Breast epithelium (tissue), 4 donors: ENCODE measurements at regions not wholly inside any gene's neighbourhood (a gene's known extent, or its start where the extent isn't known, plus 50 kb on each side); places are given as distances from the start of the nearest gene placed in this dataset.

Source experiments
- DNase-seq, 2 donors: peaks; one replicate each; pipeline ENCODE4 v3.0.0-alpha.2; 2019; ENCODE audit warnings: low spot score in 2 of 2
- H3K27ac ChIP-seq, 2 donors: fragments of 200-600 bp; sonication (generic) in 1 of 2; one replicate each; pipeline ENCODE4 v1.5.1; 2016 to 2019; ENCODE audit warnings: mild to moderate bottlenecking in 1 of 2
- H3K27me3 ChIP-seq, 2 donors: fragments of 200-600 bp; sonication (generic) in 1 of 2; one replicate each; pipeline versions ENCODE4 v1.5.1 to v1.6.0; 2017 to 2019; ENCODE audit warnings: control low read depth in 1 of 2, mild to moderate bottlenecking in 1 of 2
- H3K36me3 ChIP-seq: fragments of 200-600 bp; one replicate; pipeline ENCODE4 v1.5.1; 2019
- H3K4me1 ChIP-seq, 2 donors: fragments of 200-600 bp; sonication (generic); one replicate each; pipeline ENCODE4 v1.5.1; 2016 to 2019; ENCODE audit warnings: control low read depth in 1 of 2
- H3K4me3 ChIP-seq, 3 donors: fragments of 200-600 bp; sonication (generic); 1 replicate in 2 of 3; 2 replicates in 1 of 3; pipeline ENCODE4 v1.5.1; 2016 to 2019; ENCODE audit warnings: mild to moderate bottlenecking in 3 of 3, moderate library complexity in 2 of 3
- H3K9me3 ChIP-seq, 2 donors: fragments of 200-600 bp; sonication (generic) in 1 of 2; one replicate each; pipeline ENCODE4 v1.5.1; 2016 to 2019; ENCODE audit warnings: control low read depth in 1 of 2
- POLR2A ChIP-seq: fragments of 450-650 bp; IDR thresholded peaks from one replicate; pipeline ENCODE4 v1.6.1; 2016; ENCODE audit warnings: antibody characterized with exemption, mild to moderate bottlenecking, moderate library complexity
- POLR2AphosphoS5 ChIP-seq, 3 donors: sonication (generic); formaldehyde crosslinking; IDR thresholded peaks; one replicate each; pipeline ENCODE4 v1.6.1; 2017; ENCODE audit warnings: antibody characterized with exemption in 3 of 3
- intact Hi-C: fragments of 100-400 bp; cut with DNase I; formaldehyde crosslinking; loops from one replicate; pipeline ENCODE4 v1.15.1; 2023; ENCODE audit warnings: low total_unique reads
- TF ChIP-seq, protein P1 (sequence below), 3 donors: fragments of 450-650 bp; IDR thresholded peaks; one replicate each; pipeline ENCODE4 v1.5.1; 2016 to 2017; ENCODE audit warnings: antibody characterized with exemption in 3 of 3, mild to moderate bottlenecking in 3 of 3, moderate library complexity in 3 of 3

DNA sequence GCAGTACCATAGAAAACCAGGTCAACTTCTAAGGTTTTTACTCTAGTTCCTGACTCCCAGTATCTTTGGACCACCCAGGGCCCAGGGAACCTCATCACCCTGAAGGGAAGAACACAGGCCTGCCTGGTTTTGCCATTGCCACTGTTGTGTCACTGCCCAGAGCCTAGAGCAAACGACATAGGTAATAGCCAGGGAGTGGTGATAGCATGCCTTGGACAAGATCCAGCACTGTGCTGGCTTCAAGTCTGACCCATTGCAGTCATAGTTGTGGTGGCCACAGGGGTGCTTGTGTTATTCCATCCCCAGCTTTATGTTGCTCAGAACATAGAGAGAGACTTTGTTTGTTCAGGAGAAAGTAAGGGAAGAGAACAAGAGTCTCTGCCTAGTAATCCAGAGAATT lies 2310.2 kb downstream of the LRRC4C start:
- H3K4me1 ChIP-seq: no peaks in the 10 kb centered on the region
- no peaks in the 10 kb centered on the region for H3K36me3 ChIP-seq
- intact Hi-C loops: no loop called here
- no peak for DNase-seq
- H3K4me3 ChIP-seq: no peak overlapping the region
- no peak overlapping the region for H3K27ac ChIP-seq
- H3K9me3 ChIP-seq: no peaks in the 10 kb centered on the region
- no peaks in the 10 kb centered on the region for H3K27me3 ChIP-seq
- TF ChIP-seq POLR2A (no peak), POLR2AphosphoS5 (IDR thresholded peaks at IDR 0.05) (no peak)
- TF ChIP-seq, protein P1, sequence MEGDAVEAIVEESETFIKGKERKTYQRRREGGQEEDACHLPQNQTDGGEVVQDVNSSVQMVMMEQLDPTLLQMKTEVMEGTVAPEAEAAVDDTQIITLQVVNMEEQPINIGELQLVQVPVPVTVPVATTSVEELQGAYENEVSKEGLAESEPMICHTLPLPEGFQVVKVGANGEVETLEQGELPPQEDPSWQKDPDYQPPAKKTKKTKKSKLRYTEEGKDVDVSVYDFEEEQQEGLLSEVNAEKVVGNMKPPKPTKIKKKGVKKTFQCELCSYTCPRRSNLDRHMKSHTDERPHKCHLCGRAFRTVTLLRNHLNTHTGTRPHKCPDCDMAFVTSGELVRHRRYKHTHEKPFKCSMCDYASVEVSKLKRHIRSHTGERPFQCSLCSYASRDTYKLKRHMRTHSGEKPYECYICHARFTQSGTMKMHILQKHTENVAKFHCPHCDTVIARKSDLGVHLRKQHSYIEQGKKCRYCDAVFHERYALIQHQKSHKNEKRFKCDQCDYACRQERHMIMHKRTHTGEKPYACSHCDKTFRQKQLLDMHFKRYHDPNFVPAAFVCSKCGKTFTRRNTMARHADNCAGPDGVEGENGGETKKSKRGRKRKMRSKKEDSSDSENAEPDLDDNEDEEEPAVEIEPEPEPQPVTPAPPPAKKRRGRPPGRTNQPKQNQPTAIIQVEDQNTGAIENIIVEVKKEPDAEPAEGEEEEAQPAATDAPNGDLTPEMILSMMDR (IDR thresholded peaks at IDR 0.05): no peak

DNA sequence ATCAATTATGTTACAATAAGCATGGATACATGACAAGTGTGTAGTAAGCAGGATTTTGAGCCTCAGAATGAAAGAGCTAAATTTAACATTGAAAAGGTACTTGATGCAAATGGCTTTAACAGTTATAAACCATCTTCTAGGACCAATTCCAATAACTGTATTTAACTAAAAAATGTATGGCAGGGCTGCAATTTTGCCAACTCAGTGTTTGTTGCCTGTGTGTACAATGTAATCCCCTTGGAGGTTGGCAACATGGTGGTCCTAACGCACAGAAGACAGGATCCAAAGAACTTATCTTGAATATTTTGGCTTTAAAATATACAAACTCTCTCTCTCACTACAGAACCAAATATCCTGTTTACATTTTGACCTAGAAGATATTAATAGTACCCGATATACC lies 2314.1 kb downstream of the LRRC4C start:
- Histone ChIP-seq H3K9me3 (no peaks in the 10 kb centered on the region), H3K27ac (no peak overlapping the region), H3K36me3 (no peaks in the 10 kb centered on the region), H3K4me3 (no peak overlapping the region), H3K27me3 (no peaks in the 10 kb centered on the region), H3K4me1 (no peaks in the 10 kb centered on the region)
- DNase-seq: no peak
- intact Hi-C loops: no loop called here
- no peak for TF ChIP-seq POLR2AphosphoS5 (IDR thresholded peaks at IDR 0.05)
- TF ChIP-seq POLR2A: no peak

DNA sequence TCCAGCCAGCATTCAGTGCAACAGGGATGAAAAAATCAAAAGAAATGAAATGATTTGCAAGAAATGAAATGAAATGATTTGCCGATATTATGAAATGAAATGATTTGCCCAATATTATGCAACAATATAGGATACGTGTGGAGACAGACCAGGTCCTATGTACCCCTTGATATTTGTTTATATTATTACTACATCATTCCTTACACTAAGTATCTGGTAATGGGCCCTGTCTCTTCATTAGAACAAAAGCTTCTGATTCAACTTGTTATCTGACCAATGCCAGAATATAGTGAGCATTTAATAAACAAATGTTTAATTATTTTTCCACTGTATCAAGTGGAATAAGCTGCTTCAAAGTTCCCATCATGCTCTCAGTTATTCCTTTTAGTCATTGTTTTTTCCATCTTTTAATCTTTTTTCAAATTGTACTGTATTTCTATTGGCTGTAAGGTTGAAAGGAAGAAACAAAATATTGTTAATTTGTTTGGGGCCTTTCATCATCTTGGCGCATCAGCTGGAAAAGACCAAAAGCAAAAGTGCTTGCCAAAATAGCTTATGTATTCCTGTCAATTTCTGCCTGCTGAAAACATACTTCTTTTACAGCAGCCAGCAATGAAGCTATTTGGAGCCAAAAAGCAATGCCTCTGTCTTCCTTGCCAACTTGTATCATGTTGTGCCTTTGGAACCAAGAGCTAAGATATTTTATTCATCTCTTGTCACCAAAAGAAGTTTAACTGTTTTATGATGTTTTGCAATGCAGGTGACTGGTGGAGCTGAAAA lies 2314.9 kb downstream of the LRRC4C start:
- Histone ChIP-seq H3K27me3 (no peaks in the 10 kb centered on the region), H3K4me1 (no peaks in the 10 kb centered on the region), H3K9me3 (no peaks in the 10 kb centered on the region), H3K27ac (no peak overlapping the region), H3K4me3 (no peak overlapping the region), H3K36me3 (no peaks in the 10 kb centered on the region)
- intact Hi-C loops: no loop called here
- TF ChIP-seq POLR2AphosphoS5 (IDR thresholded peaks at IDR 0.05) (no peak), POLR2A (no peak)
- TF ChIP-seq, protein P1 (IDR thresholded peaks at IDR 0.05): no peak
- no peak for DNase-seq

DNA sequence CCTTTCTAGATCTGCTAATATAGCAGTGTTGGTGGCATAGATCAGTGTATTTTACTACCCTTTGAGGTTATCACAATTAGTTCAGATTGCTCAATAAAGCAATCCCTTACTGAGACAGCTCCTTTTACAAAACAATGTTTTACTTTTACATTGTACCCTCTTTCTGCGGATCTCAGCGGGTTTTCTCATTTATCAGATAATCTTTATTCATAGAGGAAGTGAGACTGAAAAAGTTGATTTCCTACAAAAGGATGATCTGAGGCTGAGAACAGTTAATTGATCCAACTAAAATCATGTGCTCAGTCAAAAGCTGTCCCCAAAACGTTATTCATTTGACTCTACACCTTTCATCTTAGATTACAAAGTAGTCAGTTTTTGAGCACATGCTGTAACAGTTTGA lies 2319.9 kb downstream of the LRRC4C start:
- H3K4me1 ChIP-seq: no peaks in the 10 kb centered on the region
- no peak overlapping the region for H3K4me3 ChIP-seq
- no peaks in the 10 kb centered on the region for H3K9me3 ChIP-seq
- H3K36me3 ChIP-seq: no peaks in the 10 kb centered on the region
- DNase-seq: no peak
- H3K27me3 ChIP-seq: no peaks in the 10 kb centered on the region
- no peak for TF ChIP-seq POLR2AphosphoS5 (IDR thresholded peaks at IDR 0.05)
- TF ChIP-seq POLR2A: no peak
- TF ChIP-seq, protein P1 (IDR thresholded peaks at IDR 0.05): no peak
- no peak overlapping the region for H3K27ac ChIP-seq
- intact Hi-C loops: loop anchor here (5.0 kb wide), 1 partner anchor 1728 kb away; no protein-coding TSS in a partner anchor

DNA sequence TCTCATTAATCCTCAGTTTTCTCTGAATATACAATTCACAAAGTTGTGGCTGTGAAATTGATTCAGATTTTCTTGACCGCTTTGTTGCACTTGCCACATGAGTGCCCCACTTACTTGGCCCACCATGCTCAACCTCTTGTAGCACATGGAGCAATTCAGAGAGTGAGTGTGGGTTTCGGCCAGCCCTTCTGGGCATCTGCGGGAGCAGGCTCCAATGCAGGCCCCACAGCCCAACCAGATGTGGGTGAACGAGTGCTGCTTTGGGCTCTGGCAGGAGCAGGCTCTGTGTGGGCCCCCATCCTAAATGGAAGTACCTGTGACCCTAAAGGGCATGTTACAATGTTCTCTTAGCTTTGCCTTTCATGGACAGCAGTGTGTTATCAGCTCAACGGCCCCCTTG lies 2338.6 kb downstream of the LRRC4C start:
- no peaks in the 10 kb centered on the region for H3K9me3 ChIP-seq
- TF ChIP-seq POLR2A: no peak
- TF ChIP-seq, protein P1 (IDR thresholded peaks at IDR 0.05): no peak
- TF ChIP-seq POLR2AphosphoS5 (IDR thresholded peaks at IDR 0.05): no peak
- no peaks in the 10 kb centered on the region for H3K27me3 ChIP-seq
- intact Hi-C loops: no loop called here
- no peak for DNase-seq
- no peak overlapping the region for H3K27ac ChIP-seq
- no peak overlapping the region for H3K4me3 ChIP-seq
- H3K36me3 ChIP-seq: no peaks in the 10 kb centered on the region
- no peaks in the 10 kb centered on the region for H3K4me1 ChIP-seq
